ENCODE measurements at regions not wholly inside any gene's neighbourhood (a gene's known extent, or its start where the extent isn't known, plus 50 kb on each side); places are given as distances from the start of the nearest gene placed in this dataset.

- Histone ChIP-seq H3K36me3 (no peaks in the 10 kb centered on the region), H3K27me3 (peaks cover 0 to 3% (median 0%) of the 10 kb centered on the region in 3 donors), H3K9me3 (no peaks in the 10 kb centered on the region), H3K4me3 (no peak overlapping the region), H3K4me1 (peaks cover 0 to 11% (median 9%) of the 10 kb centered on the region in 4 donors), H3K27ac (no peak overlapping the region)
- TF ChIP-seq POLR2AphosphoS5 (IDR thresholded peaks at IDR 0.05): no peak
- WGBS, 2 donors: 89 to 90% methylated on average over 12 of the region's 12 CpGs
- no peak for DNase-seq
- intact Hi-C loops (cut with DNase I): no loop called here
Observed at GRCh38 chr22:48367731-48368130, 1459.9 kb downstream of the BRD1 start.

DNA sequence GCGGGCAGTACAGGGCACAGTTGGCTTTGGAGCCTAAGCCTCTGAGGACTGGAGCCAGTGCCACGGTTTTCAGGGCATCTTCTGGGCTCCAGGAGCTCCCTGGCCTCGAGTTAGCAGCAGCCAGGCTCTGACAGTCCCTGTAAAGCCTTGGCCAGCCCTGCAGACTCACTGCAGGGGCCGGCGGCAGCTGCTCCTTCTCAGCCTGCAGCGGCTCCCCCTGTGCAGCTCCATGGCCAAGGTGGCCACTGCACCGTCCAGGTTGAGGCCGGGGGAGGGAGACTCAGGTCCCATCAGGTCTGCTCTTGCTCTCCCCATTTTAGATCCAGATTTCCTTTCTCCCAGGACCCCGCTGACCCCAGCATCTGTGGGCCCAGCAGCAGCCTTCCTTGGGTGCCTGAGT, 1461.1 kb downstream of the BRD1 start:
- Histone ChIP-seq H3K36me3 (no peaks in the 10 kb centered on the region), H3K27me3 (peaks cover 0 to 3% (median 0%) of the 10 kb centered on the region in 3 donors), H3K9me3 (no peaks in the 10 kb centered on the region), H3K4me3 (no peak overlapping the region), H3K4me1 (peaks cover 0 to 11% (median 9%) of the 10 kb centered on the region in 4 donors), H3K27ac (no peak overlapping the region)
- intact Hi-C loops (cut with DNase I): no loop called here
- WGBS, 2 donors: 84 to 85% methylated on average over 9 of the region's 9 CpGs
- DNase-seq: peak; percentile 33
- TF ChIP-seq POLR2AphosphoS5 (IDR thresholded peaks at IDR 0.05) (no peak), CTCF (IDR thresholded peaks at IDR 0.05) (no peak), POLR2A (IDR thresholded peaks at IDR 0.05) (no peak), EP300 (IDR thresholded peaks at IDR 0.05) (no peak)

GRCh38 chr22:48366056-48366455, 1461.6 kb downstream of the BRD1 start:
- no peak overlapping the region for H3K4me3 ChIP-seq
- peaks cover 0 to 11% (median 9%) of the 10 kb centered on the region in 4 donors for H3K4me1 ChIP-seq
- H3K27me3 ChIP-seq: peaks cover 0 to 3% (median 0%) of the 10 kb centered on the region in 3 donors
- DNase-seq: peak; percentile 40
- 76 to 85% methylated on average over 8 of the region's 8 CpGs for WGBS, 2 donors
- no peak for TF ChIP-seq EP300 (IDR thresholded peaks at IDR 0.05)
- intact Hi-C loops (cut with DNase I): no loop called here
- no peaks in the 10 kb centered on the region for H3K36me3 ChIP-seq
- no peaks in the 10 kb centered on the region for H3K9me3 ChIP-seq
- H3K27ac ChIP-seq: no peak overlapping the region

DNA sequence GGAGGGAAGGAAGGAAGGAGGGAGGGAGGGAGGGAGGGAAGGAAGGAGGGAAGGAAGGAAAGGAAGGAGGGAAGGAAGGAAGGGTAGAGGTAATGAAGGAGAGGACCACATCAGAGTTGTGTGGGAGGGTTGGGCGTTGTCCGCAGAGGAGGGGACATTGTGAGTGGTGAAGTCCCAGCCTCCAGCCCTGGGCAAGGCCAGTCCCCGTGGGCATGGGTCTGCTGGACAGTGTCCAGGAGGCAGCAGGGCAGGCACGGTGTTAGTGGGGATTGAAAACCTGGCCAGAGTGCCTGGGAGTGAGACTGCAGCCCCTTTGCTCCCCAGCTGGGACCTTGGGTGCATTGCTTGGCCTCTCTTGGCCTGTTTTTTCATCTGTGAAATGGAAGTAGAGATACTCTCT, 1462.3 kb downstream of the BRD1 start:
- Histone ChIP-seq H3K36me3 (no peaks in the 10 kb centered on the region), H3K9me3 (no peaks in the 10 kb centered on the region), H3K4me3 (no peak overlapping the region), H3K27me3 (peaks cover 0 to 3% (median 0%) of the 10 kb centered on the region in 3 donors), H3K4me1 (peaks cover 0 to 9% (median 6%) of the 10 kb centered on the region in 4 donors), H3K27ac (no peak overlapping the region)
- TF ChIP-seq CTCF (IDR thresholded peaks at IDR 0.05) (no peak), EP300 (IDR thresholded peaks at IDR 0.05) (no peak), POLR2A (IDR thresholded peaks at IDR 0.05) (no peak), POLR2AphosphoS5 (IDR thresholded peaks at IDR 0.05) (no peak)
- intact Hi-C loops (cut with DNase I): no loop called here
- DNase-seq: no peak
- WGBS, 2 donors: 72 to 85% methylated on average over 4 of the region's 4 CpGs

DNA sequence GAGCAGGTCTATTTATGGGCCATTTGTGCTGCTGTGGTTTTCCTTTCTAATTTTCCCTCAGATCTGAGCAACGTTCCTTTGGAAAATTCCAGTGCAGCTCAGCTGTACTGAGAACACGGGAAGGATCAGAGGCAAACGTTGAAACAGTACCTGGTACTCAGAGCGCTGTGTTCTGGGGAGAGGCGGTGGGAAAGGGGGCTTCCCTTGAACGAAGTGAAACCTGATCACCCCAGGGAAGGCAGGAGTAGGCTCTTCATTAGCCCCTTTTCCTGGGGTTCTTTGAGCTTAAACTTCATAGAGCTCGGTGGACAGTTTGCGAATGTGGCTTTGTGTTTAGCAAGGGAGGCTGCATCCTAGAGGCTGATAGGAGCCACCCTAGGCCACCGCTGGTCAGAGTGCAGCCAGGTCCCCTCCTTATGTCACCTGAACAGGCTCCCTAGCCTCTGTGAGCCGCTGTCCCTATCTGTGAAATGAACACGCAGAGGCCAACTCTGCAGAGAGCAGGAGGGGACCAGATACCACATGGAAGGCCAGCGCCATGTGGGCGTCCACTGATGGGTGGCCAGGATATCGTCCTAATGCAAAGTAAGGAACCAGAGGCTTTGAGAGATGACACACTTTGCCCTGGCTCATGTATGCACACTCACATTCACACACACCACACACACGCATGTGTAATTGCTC, 1464.8 kb downstream of the BRD1 start:
- Histone ChIP-seq H3K27me3 (peaks cover 0 to 24% (median 8%) of the 10 kb centered on the region in 3 donors), H3K4me1 (no peaks in the 10 kb centered on the region), H3K27ac (no peak overlapping the region), H3K4me3 (no peak overlapping the region), H3K9me3 (no peaks in the 10 kb centered on the region), H3K36me3 (no peaks in the 10 kb centered on the region)
- WGBS, 2 donors: 79 to 84% methylated on average over 15 of the region's 15 CpGs
- intact Hi-C loops (cut with DNase I): no loop called here
- peak; percentile 49 for DNase-seq
- TF ChIP-seq POLR2AphosphoS5 (IDR thresholded peaks at IDR 0.05): no peak
- TF ChIP-seq EP300 (IDR thresholded peaks at IDR 0.05): no peak
- no peak for TF ChIP-seq POLR2A (IDR thresholded peaks at IDR 0.05)
- TF ChIP-seq CTCF (IDR thresholded peaks at IDR 0.05): no peak
